ENCODE measurements at regions not wholly inside any gene's neighbourhood (a gene's known extent, or its start where the extent isn't known, plus 50 kb on each side); places are given as distances from the start of the nearest gene placed in this dataset.
"Not testable (repeated sequence)": the region's sequence is repeated elsewhere in the genome, so short reads cannot be mapped to it uniquely, and the experiment has no call there.

GRCh38 chr3:6447166-6447801 lies 413.6 kb upstream of the GRM7 start:
- no peak for DNase-seq

- DNase-seq, result no peak
Measured at GRCh38 chr3:6448011-6448410, 412.9 kb upstream of the GRM7 start.

- DNase-seq, result no peak
Measured at GRCh38 chr3:6449099-6449498, 411.8 kb upstream of the GRM7 start.

- no peak for DNase-seq
Measured at GRCh38 chr3:6452974-6453373, 407.9 kb upstream of the GRM7 start.

GRCh38 chr3:6455031-6455430 lies 405.9 kb upstream of the GRM7 start:
- no peak for DNase-seq

- no peak for DNase-seq
Measured at GRCh38 chr3:6467186-6467585, 393.7 kb upstream of the GRM7 start.

GRCh38 chr3:6468589-6468988 lies 392.3 kb upstream of the GRM7 start:
- DNase-seq, result no peak

- DNase-seq, result no peak
Measured at GRCh38 chr3:6471744-6472143, 389.2 kb upstream of the GRM7 start.

- not testable (repeated sequence) for DNase-seq
Measured at GRCh38 chr3:6490487-6491327, 370.2 kb upstream of the GRM7 start.

GRCh38 chr3:6491768-6492167 lies 369.1 kb upstream of the GRM7 start:
- no peak for DNase-seq

GRCh38 chr3:6492306-6492705 lies 368.6 kb upstream of the GRM7 start:
- DNase-seq, result no peak

GRCh38 chr3:6498944-6499343 lies 362.0 kb upstream of the GRM7 start:
- DNase-seq, result not testable (repeated sequence)

GRCh38 chr3:6504347-6504746 lies 356.6 kb upstream of the GRM7 start:
- DNase-seq, result no peak

- DNase-seq, result no peak
Measured at GRCh38 chr3:6504834-6505233, 356.1 kb upstream of the GRM7 start.

GRCh38 chr3:6508410-6508759 lies 352.5 kb upstream of the GRM7 start:
- no peak for DNase-seq

GRCh38 chr3:6509576-6509975 lies 351.3 kb upstream of the GRM7 start:
- DNase-seq, result no peak

GRCh38 chr3:6510713-6511112 lies 350.2 kb upstream of the GRM7 start:
- no peak for DNase-seq

GRCh38 chr3:6512172-6512800 lies 348.6 kb upstream of the GRM7 start:
- no peak for DNase-seq

- DNase-seq, result no peak
Measured at GRCh38 chr3:6516143-6516542, 344.8 kb upstream of the GRM7 start.

- no peak for DNase-seq
Measured at GRCh38 chr3:6516694-6517093, 344.2 kb upstream of the GRM7 start.

- DNase-seq, result no peak
Measured at GRCh38 chr3:6518709-6519345, 342.1 kb upstream of the GRM7 start.

GRCh38 chr3:6521369-6522113 lies 339.4 kb upstream of the GRM7 start:
- DNase-seq, result no peak

- no peak for DNase-seq
Measured at GRCh38 chr3:6522191-6522590, 338.7 kb upstream of the GRM7 start.
